ENCODE measurements at regions not wholly inside any gene's neighbourhood (a gene's known extent, or its start where the extent isn't known, plus 50 kb on each side); places are given as distances from the start of the nearest gene placed in this dataset.
"Not testable (repeated sequence)": the region's sequence is repeated elsewhere in the genome, so short reads cannot be mapped to it uniquely, and the experiment has no call there.

DNA sequence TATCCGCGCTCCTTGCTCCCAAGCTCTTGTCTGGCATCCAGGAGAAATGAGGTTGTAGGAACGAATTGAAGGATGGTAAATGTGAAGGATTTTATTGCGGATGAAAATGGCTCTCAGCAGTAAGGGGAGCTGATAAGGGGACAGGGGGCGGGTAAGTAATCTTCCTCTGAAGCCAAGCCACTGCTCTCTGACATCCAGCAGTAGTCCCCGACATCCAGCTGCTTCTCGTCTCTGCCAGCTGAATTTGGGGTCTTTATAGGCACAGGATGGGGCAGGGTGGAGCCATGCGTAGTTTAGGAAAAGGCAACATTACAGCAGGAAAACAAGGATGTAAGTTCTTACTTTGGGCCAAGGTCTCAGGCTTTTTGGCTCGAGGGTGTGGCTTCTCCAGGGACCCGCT, 1370.1 kb upstream of the RAG2 start:
- DNase-seq: no peak

GRCh38 chr11:37967635-37968034, 1369.6 kb upstream of the RAG2 start:
- DNase-seq: no peak

DNA sequence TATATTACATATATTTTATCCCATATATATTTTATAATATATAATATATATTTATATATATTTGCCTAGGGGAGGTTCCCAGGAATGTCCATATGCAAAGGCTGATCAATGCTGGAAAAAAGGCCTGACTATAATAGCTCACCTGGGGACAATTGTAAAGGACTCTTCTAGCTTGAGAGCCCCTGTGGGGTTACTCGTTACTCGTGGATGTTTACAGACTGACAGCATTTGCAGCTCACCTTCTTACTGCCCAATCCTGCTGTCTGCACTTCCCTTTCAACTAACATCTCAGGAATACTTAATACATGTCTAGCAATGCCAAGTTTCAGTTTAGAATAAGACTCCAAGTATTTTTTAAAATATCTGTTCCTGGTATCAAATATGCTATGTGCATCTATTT, 1365.4 kb upstream of the RAG2 start:
- DNase-seq: no peak

DNA sequence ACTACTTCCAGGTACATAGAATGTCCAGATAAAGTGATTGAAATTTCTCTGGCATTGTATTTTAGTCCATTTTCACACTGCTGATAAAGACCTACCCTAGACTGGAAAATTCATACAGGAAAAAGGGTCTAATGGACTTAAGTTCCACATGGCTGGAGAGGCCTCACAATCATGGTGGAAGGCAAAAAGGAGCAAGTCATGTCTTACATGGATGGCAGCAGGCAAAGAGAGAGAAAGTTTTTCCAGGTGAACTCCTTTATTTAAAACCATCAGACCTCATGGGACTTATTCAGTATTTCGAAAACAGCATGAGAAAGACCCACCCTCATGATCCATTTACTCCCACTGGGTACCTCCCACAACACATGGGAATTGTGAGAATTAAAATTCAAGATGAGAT, 1359.7 kb upstream of the RAG2 start:
- no peak for DNase-seq

DNA sequence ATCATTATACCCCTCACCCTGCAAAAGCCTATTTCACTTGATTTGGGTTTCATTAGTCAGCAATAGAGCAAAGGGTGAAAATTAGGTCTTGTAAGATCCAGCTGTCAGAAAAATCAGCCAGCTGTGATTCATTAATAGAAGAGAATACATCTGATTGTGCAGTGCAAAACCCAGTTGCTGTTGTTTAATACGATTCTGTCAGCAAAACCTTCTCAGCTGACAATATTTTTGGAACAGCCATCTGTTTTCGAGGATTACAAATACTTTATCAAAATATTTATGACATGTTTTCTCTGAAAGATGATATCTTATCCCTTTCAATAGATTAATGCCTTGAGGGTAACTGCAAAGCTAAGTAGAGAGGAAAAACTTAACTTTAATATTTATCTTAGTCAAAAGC, 1354.0 kb upstream of the RAG2 start:
- DNase-seq: no peak

DNA sequence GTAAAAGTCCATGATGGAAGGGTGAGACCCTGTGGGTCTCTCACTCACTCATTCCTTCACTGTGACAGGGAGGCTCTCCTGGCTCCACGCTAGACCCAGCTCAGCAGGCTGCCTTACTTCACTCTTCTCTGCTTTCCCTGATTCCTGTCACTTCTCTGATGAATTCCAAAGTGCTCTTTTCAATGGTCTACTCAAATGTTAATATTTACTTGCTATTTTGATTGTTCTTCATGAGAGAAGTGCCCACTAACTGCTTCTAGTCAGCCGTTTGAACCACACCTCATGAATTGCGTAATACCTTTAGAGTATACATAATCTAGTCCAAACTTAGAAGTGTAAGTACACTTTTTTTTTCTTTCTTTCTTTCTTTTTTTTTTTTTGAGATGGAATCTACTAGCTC, 1350.2 kb upstream of the RAG2 start:
- DNase-seq: no peak

GRCh38 chr11:37947821-37948220, 1349.8 kb upstream of the RAG2 start:
- DNase-seq: no peak

DNA sequence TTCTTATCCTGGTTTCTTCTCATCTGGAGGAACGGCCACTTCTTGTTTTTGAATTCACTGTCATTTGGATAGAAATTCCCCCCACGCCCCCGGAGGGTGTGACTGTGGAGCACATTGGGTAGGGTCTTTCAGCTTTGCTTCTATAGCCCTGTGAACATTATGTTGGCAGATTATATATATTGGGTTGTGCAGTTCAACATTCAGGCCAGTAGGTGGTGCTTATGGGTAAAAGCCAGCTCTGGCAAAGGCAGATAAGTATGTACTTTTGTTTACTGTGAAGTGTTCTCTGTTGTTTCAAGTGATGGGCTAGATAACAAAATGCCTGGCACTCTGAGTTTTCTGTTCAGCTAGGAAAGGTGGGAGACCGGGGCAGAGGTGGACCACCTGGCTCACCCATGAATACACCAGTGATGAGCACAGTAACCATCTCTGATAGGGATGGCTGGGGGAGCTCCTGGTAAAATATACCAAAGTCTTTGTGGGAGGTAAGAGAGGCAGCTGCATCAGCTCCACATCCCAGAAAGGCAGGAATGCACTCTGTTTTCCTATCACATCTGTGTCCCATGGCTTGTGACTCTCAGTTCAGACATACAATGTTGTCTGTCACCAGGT, 1348.2 kb upstream of the RAG2 start:
- no peak for DNase-seq

DNA sequence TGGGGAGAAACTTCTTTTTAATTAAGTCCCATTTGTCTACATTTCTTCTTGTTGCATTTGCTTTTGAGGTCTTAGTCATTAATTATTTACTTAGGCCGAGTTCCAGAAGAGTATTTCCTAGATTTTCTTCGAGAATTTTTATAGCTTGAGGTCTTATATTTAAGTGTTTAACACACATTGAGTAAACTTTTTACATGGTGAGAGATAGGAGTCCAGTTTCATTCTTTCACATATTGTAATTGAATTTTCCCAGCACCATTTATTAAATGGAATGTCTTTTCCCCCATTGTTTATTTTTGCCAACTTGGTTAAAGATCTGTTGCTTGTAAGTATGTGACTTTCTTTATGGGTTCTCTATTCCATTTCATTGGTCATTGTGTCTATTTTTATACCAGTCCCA, 1344.0 kb upstream of the RAG2 start:
- no peak for DNase-seq

- DNase-seq: no peak
Observed at GRCh38 chr11:37929100-37929653, 1331.1 kb upstream of the RAG2 start.

- no peak for DNase-seq
Observed at GRCh38 chr11:37926772-37927171, 1328.7 kb upstream of the RAG2 start.

DNA sequence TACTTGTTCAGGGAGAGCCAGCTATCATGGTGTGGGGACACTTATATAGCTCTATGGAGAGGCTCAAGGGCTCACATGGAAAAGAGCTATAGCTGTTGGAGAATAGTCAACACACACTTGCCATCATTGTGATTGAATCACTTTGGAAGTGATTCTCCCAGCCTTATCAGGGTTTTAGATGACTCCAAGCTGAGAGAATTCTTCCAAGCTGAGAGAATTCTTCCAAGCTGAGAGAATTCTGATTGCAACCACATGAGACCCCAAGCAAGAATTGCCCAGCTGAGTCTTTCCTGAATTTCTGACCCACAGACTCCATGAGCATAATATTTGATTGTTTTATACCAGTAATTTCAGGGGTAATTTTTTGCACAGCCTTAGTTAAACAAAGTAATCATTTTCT, 1318.3 kb upstream of the RAG2 start:
- DNase-seq: no peak

- DNase-seq: no peak
Observed at GRCh38 chr11:37914859-37915258, 1316.8 kb upstream of the RAG2 start.

DNA sequence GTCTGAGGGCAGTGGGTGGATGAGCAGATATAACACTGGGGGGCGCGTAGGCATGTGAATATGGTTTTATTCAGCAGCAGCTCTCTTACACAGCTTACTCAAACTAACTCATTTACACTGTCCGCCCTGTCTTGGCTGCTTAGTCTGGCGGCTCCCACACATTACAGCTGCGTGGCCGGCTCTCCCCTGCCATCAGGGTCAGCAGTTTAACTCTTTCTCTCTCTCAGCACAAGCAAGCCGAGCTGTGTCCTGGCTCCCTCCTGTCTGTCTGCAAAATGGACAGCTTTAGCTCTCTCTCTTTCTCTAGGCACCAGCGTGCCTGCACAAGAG, 1310.1 kb upstream of the RAG2 start:
- DNase-seq: no peak

DNA sequence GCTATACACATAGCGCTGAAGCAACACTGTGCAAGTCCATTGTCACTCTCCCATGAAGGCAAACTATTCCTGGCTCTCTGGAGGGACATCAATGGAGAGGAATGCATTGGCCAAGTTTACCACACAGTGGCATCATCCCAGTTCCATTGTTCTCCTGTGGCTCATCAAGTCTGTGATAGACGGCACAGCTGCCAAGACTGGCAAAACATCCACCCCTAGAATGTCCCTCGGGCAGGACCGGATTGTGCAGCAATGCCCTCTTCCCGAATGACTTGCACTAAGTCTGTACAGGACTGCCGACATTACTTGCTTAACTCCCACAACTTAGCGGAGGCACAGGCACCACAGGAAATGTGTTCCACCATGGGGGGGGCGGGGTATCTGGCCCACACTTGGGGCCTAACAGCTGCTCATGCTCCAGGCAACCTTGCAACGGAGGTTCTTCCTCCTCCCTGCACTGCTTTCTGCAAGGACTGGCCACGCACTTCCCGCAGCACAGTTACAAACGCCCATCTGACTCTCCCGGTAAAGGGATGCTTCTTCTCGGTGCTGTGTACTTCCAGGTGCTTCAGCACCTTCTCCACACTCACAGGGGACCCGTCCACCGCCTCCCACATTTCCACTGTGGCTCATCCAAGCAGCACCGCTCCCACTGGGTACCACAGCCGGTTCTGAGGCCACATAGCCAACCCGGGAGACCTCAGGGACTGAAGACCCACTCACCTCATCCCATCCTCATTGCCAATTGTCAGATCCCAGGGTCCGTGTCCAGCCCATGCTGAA, 1309.6 kb upstream of the RAG2 start:
- DNase-seq: no peak

- no peak for DNase-seq
Observed at GRCh38 chr11:37905707-37906417, 1307.8 kb upstream of the RAG2 start.

DNA sequence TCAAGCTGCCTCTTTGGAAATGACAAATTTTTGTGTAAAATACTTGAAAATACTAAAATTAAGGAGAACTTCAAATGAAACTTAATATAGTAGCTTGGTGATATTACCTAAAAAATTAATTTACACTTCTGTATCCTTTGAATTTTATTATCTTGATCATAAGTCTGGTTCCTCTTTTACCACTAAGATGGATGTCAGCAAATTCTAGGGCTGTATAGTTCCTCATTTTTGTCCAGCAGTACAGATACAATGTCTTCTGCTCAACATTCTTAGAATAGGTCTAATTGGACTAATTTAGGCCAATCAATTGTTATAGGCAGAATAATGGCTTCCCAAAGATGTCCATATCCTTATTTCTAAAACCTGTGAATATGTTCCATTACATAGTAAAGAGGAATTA, 1298.0 kb upstream of the RAG2 start:
- DNase-seq: no peak

- no peak for DNase-seq
Observed at GRCh38 chr11:37881741-37882140, 1283.7 kb upstream of the RAG2 start.

DNA sequence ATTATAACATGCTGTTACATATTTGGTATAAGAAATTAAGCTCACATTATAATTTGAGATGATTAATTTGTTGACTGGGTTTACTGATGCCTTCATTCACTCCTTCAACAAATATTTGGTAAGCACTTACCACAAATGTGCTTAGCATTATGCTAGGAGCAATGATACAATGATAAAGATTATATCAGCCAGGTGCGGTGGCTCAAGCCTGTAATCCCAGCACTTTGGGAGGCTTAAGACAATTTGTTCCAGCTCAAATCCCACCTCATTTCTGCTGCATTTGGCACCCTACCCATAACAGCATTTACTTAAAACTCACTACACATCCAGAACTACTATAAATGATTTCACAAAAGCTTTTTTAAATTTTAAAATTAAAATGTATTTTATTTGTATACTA, 1263.6 kb upstream of the RAG2 start:
- peak; percentile 8 for DNase-seq

- not testable (repeated sequence) for DNase-seq
Observed at GRCh38 chr11:37858806-37859537, 1260.9 kb upstream of the RAG2 start.

DNA sequence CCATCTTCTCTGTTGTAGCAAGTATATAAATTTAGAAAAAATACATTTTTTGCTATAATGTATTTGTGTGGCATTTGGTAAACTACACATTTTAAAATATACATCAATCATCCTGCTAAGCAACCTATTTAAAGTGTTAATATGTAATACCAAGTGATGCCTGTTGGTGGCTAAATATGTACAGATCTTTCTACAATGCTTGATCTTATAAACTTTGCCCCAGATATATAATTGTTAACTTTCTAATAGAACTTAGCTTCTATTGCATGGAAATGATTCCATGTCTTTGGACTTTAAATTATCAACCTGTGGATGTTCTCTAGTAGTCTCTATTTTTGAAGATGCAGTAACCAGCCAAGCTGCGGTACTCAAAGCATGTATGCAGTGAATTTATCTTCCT, 1260.4 kb upstream of the RAG2 start:
- no peak for DNase-seq

DNA sequence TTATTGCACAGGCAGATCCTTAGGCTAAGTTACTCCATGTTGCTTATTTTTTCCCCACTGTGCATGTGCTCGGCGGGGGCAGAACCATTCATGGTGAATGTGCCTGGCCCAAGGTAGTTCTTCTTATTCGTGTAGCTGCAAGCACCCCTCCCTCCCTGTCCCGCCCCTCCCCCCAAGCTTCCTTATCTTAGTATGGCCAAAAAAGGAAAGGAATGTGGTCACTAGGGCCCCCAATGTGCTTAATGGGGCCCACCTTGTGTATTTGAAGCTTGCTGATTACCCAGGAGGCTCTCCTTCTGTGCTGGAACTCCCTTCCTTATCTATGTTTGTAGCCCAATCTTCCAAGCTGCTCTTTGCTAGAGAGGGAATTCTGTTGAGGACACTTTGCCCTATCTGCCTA, 1259.7 kb upstream of the RAG2 start:
- no peak for DNase-seq

DNA sequence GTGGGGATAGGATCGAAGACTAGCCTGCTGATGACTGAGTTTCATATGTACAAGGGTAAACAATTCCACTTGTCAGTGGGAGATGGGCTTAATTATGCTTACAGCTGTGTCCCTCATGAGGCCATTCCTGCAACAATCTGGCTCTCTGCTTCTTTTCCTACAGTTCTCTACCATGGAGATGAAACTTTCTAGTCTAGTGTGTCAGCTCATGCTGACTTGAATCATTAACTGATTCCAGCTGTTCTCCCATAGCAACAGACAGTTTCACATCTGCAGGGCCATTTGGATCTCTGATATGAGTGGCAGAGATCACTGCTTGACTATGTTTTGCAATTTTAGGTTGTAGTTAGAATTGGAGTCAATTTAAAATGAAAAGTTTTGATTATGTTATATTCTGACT, 1251.7 kb upstream of the RAG2 start:
- DNase-seq: no peak
